ENCODE measurements at regions not wholly inside any gene's neighbourhood (a gene's known extent, or its start where the extent isn't known, plus 50 kb on each side); places are given as distances from the start of the nearest gene placed in this dataset.

GRCh38 chr12:34311337-34311736 is 289.0 kb downstream of the ALG10 start:
- no peak overlapping the region for H3K4me3 ChIP-seq

GRCh38 chr12:34327671-34328070 is 305.4 kb downstream of the ALG10 start:
- H3K27me3 ChIP-seq, result no peaks in the 10 kb centered on the region
- no peaks in the 10 kb centered on the region for H3K36me3 ChIP-seq
- H3K4me3 ChIP-seq, result no peak overlapping the region
- DNase-seq (ENCODE audit: low spot score in 2 of 2), result no peak
- no peak overlapping the region for H3K27ac ChIP-seq
- no peak for TF ChIP-seq CTCF (IDR thresholded peaks at IDR 0.05)
- no peaks in the 10 kb centered on the region for H3K4me1 ChIP-seq
- intact Hi-C loops (cut with DNase I), result no loop called here
- H3K9me3 ChIP-seq, result peaks cover 0 to 8% of the 10 kb centered on the region in 2 donors

More at GRCh38 chr12:34311337-34311736, 289.0 kb downstream of the ALG10 start:
- DNase-seq (ENCODE audit: low spot score in 2 of 2), result no peak
- H3K27me3 ChIP-seq, result no peaks in the 10 kb centered on the region
- H3K36me3 ChIP-seq, result no peaks in the 10 kb centered on the region
- TF ChIP-seq CTCF (IDR thresholded peaks at IDR 0.05), result no peak
- no peaks in the 10 kb centered on the region for H3K4me1 ChIP-seq
- intact Hi-C loops (cut with DNase I), result no loop called here
- no peaks in the 10 kb centered on the region for H3K9me3 ChIP-seq
- H3K27ac ChIP-seq, result no peak overlapping the region

- Histone ChIP-seq H3K27me3 (no peaks in the 10 kb centered on the region), H3K9me3 (peaks cover 0 to 3% of the 10 kb centered on the region in 2 donors), H3K27ac (no peak overlapping the region), H3K36me3 (no peaks in the 10 kb centered on the region), H3K4me1 (no peaks in the 10 kb centered on the region), H3K4me3 (no peak overlapping the region)
- intact Hi-C loops (cut with DNase I), result no loop called here
- TF ChIP-seq CTCF (IDR thresholded peaks at IDR 0.05), result no peak
- no peak for DNase-seq (ENCODE audit: low spot score in 2 of 2)
Measured at GRCh38 chr12:34333337-34333736, 311.0 kb downstream of the ALG10 start.

- intact Hi-C loops (cut with DNase I), result no loop called here
- Histone ChIP-seq H3K4me1 (no peaks in the 10 kb centered on the region), H3K27ac (no peak overlapping the region), H3K4me3 (no peak overlapping the region), H3K9me3 (peaks cover 0 to 3% of the 10 kb centered on the region in 2 donors), H3K36me3 (no peaks in the 10 kb centered on the region), H3K27me3 (no peaks in the 10 kb centered on the region)
- no peak for TF ChIP-seq CTCF (IDR thresholded peaks at IDR 0.05)
- DNase-seq (ENCODE audit: low spot score in 2 of 2), result no peak
Measured at GRCh38 chr12:34334538-34334937, 312.2 kb downstream of the ALG10 start.

- no peaks in the 10 kb centered on the region for H3K4me1 ChIP-seq
- no peak for DNase-seq (ENCODE audit: low spot score in 2 of 2)
- H3K4me3 ChIP-seq, result no peak overlapping the region
- H3K27ac ChIP-seq, result no peak overlapping the region
- no peaks in the 10 kb centered on the region for H3K27me3 ChIP-seq
- H3K9me3 ChIP-seq, result peaks cover 0 to 3% of the 10 kb centered on the region in 2 donors
- no peak for TF ChIP-seq CTCF (IDR thresholded peaks at IDR 0.05)
- H3K36me3 ChIP-seq, result no peaks in the 10 kb centered on the region
- intact Hi-C loops (cut with DNase I), result no loop called here
Measured at GRCh38 chr12:34334953-34335743, 312.9 kb downstream of the ALG10 start.

All from ascending aorta (tissue), 2 donors.